ENCODE measurements at regions not wholly inside any gene's neighbourhood (a gene's known extent, or its start where the extent isn't known, plus 50 kb on each side); places are given as distances from the start of the nearest gene placed in this dataset.

- intact Hi-C loops (cut with micrococcal nuclease), result no loop called here
- no peaks in the 10 kb centered on the region for H3F3A ChIP-seq (ENCODE audit: low read length, unreplicated experiment)
- BruUV-seq (replicated peaks), result no TSS peak
- H3K4me1 ChIP-seq (ENCODE audit: insufficient read depth, low read length), result peaks cover 6% of the 10 kb centered on the region
- no peaks in the 10 kb centered on the region for H3K79me2 ChIP-seq (ENCODE audit: low read length)
- H3K9ac ChIP-seq (ENCODE audit: low read length), result no peak overlapping the region
- H3K4me2 ChIP-seq (ENCODE audit: low read length), result no peak overlapping the region
- H2AFZ ChIP-seq (ENCODE audit: low read length), result no peak overlapping the region
- no peak for DNase-seq
- ATAC-seq, result no peak
- no peaks in the 10 kb centered on the region for H4K20me1 ChIP-seq (ENCODE audit: low read length)
- no peaks in the 10 kb centered on the region; the same call in 1 of the 2 replicates for H3K9me2 ChIP-seq (replicated peaks; ENCODE audit: low read length)
- ChIA-PET CTCF (no interaction called here), POLR2A (ENCODE audit: unreplicated experiment) (no interaction called here)
- no peaks in the 10 kb centered on the region for H3K9me3 ChIP-seq (ENCODE audit: low read length)
- H3K4me3 ChIP-seq (ENCODE audit: low read length), result no peak overlapping the region
- H3K27me3 ChIP-seq (ENCODE audit: low read length), result peaks cover 6% of the 10 kb centered on the region; the same call in 1 of the 2 replicates
- no peaks in the 10 kb centered on the region for H3K36me3 ChIP-seq (ENCODE audit: low read depth, low read length)
- TF ChIP-seq EZH2 (IDR thresholded peaks at IDR 0.05; ENCODE audit: low read length, unreplicated experiment) (no peak), EZH2phosphoT487 (IDR thresholded peaks at IDR 0.05; ENCODE audit: borderline replicate concordance, low read length) (no peak)
- TF ChIP-seq, protein P1, sequence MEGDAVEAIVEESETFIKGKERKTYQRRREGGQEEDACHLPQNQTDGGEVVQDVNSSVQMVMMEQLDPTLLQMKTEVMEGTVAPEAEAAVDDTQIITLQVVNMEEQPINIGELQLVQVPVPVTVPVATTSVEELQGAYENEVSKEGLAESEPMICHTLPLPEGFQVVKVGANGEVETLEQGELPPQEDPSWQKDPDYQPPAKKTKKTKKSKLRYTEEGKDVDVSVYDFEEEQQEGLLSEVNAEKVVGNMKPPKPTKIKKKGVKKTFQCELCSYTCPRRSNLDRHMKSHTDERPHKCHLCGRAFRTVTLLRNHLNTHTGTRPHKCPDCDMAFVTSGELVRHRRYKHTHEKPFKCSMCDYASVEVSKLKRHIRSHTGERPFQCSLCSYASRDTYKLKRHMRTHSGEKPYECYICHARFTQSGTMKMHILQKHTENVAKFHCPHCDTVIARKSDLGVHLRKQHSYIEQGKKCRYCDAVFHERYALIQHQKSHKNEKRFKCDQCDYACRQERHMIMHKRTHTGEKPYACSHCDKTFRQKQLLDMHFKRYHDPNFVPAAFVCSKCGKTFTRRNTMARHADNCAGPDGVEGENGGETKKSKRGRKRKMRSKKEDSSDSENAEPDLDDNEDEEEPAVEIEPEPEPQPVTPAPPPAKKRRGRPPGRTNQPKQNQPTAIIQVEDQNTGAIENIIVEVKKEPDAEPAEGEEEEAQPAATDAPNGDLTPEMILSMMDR (conservative IDR thresholded peaks at IDR 0.05; ENCODE audit: low read depth, low read length), result no peak
- H3K27ac ChIP-seq (ENCODE audit: low read length), result no peak overlapping the region
These were observed 95.3 kb upstream of the MRPS30 start for GRCh38 chr5:44713446-44713845.

- H2AFZ ChIP-seq (ENCODE audit: low read length), result no peak overlapping the region
- no peaks in the 10 kb centered on the region for H3K36me3 ChIP-seq (ENCODE audit: low read depth, low read length)
- no peaks in the 10 kb centered on the region for H3K9me2 ChIP-seq (replicated peaks; ENCODE audit: low read length)
- DNase-seq, result no peak
- H3K27ac ChIP-seq (ENCODE audit: low read length), result no peak overlapping the region
- ChIA-PET CTCF (no interaction called here), POLR2A (ENCODE audit: unreplicated experiment) (no interaction called here)
- no TSS peak for BruUV-seq (replicated peaks)
- H3F3A ChIP-seq (ENCODE audit: low read length, unreplicated experiment), result no peaks in the 10 kb centered on the region
- TF ChIP-seq, protein P1 (conservative IDR thresholded peaks at IDR 0.05; ENCODE audit: low read depth, low read length), result no peak
- TF ChIP-seq EZH2phosphoT487 (IDR thresholded peaks at IDR 0.05; ENCODE audit: borderline replicate concordance, low read length) (no peak), EZH2 (IDR thresholded peaks at IDR 0.05; ENCODE audit: low read length, unreplicated experiment) (no peak)
- peaks cover 7% of the 10 kb centered on the region for H3K4me1 ChIP-seq (ENCODE audit: insufficient read depth, low read length)
- no peaks in the 10 kb centered on the region for H3K9me3 ChIP-seq (ENCODE audit: low read length)
- ATAC-seq, result no peak
- H3K79me2 ChIP-seq (ENCODE audit: low read length), result no peaks in the 10 kb centered on the region
- intact Hi-C loops (cut with micrococcal nuclease), result no loop called here
- H3K27me3 ChIP-seq (ENCODE audit: low read length), result 0 out of 2 replicates have a peak, but pooled peaks cover 1% of the 10 kb centered on the region
- H3K4me2 ChIP-seq (ENCODE audit: low read length), result no peak overlapping the region
- H4K20me1 ChIP-seq (ENCODE audit: low read length), result no peaks in the 10 kb centered on the region
- H3K9ac ChIP-seq (ENCODE audit: low read length), result no peak overlapping the region
- H3K4me3 ChIP-seq (ENCODE audit: low read length), result no peak overlapping the region
These were observed 96.8 kb upstream of the MRPS30 start for GRCh38 chr5:44711901-44712300.

DNA sequence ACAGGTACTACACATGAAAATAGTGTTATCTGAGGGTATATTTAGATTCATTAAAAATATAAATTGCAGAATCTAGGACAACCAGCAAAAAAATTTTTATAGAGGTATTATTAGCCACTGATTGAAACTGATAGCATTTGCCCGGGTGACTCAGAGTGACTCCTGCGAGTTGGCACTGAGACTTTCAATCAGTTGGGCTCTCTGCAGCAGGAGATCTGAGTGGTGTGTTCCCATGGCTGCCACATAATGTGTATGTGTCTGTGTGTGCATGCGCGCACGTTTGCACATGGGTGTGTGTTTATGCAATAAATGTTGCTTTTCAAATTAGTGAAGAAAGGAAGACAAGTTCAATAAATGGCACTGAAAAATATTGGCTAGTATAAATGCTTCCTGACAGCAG, 100.1 kb upstream of the MRPS30 start:
- no peak overlapping the region for H3K9ac ChIP-seq (ENCODE audit: low read length)
- peaks cover 7% of the 10 kb centered on the region for H3K4me1 ChIP-seq (ENCODE audit: insufficient read depth, low read length)
- H3K4me2 ChIP-seq (ENCODE audit: low read length), result peak overlapping the region; percentile 65
- no peaks in the 10 kb centered on the region for H3K9me3 ChIP-seq (ENCODE audit: low read length)
- intact Hi-C loops (cut with micrococcal nuclease), result no loop called here
- no peaks in the 10 kb centered on the region for H3F3A ChIP-seq (ENCODE audit: low read length, unreplicated experiment)
- no peak overlapping the region for H3K27ac ChIP-seq (ENCODE audit: low read length)
- DNase-seq (peak; percentile 79), ATAC-seq (peak; percentile 88)
- H3K4me3 ChIP-seq (ENCODE audit: low read length), result no peak overlapping the region
- no peak for TF ChIP-seq EZH2phosphoT487 (IDR thresholded peaks at IDR 0.05; ENCODE audit: borderline replicate concordance, low read length)
- TF ChIP-seq, protein P1 (conservative IDR thresholded peaks at IDR 0.05; ENCODE audit: low read depth, low read length), result no peak
- TF ChIP-seq EZH2 (IDR thresholded peaks at IDR 0.05; ENCODE audit: low read length, unreplicated experiment), result no peak
- H4K20me1 ChIP-seq (ENCODE audit: low read length), result no peaks in the 10 kb centered on the region
- H3K27me3 ChIP-seq (ENCODE audit: low read length), result peaks cover 4% of the 10 kb centered on the region; the same call in 1 of the 2 replicates
- BruUV-seq (replicated peaks), result no TSS peak
- CTCF ChIA-PET, result no interaction called here
- no peaks in the 10 kb centered on the region for H3K36me3 ChIP-seq (ENCODE audit: low read depth, low read length)
- POLR2A ChIA-PET (ENCODE audit: unreplicated experiment), result no interaction called here
- H3K9me2 ChIP-seq (replicated peaks; ENCODE audit: low read length), result no peaks in the 10 kb centered on the region
- 0 out of 2 replicates have a peak overlapping the region, but pooled peaks have one; percentile 27 for H2AFZ ChIP-seq (ENCODE audit: low read length)
- H3K79me2 ChIP-seq (ENCODE audit: low read length), result no peaks in the 10 kb centered on the region
